HepG2 (cell line): ENCODE measurements at regions not wholly inside any gene's neighbourhood (a gene's known extent, or its start where the extent isn't known, plus 50 kb on each side); places are given as distances from the start of the nearest gene placed in this dataset.

ENCODE experiments used
- ATAC-seq: fragments of 200-7000 bp; cut with Tn5 transposase; 3 replicates; pipeline ENCODE4 v1.9.1; 2020; ENCODE audit warnings: mild to moderate bottlenecking, moderate library complexity
- BruUV-seq: library from RNA; stranded (reverse); fragments of 400-500 nt; replicated peaks from 2 replicates; lab custom pipeline; 2021; lab: Mats Ljungman, UMichigan
- CTCF ChIA-PET: fragments of 300-600 bp; formaldehyde crosslinking; extraction: SDS; loops from one replicate; lab custom pipeline; 2021; ENCODE audit warnings: low total read pairs, inconsistent platforms, low intra/inter-chr PET ratio; lab: Yijun Ruan, JAX
- POLR2A ChIA-PET: fragments of 350-600 bp; sonication (Branson Sonifier 250); formaldehyde crosslinking; loops from one replicate; lab custom pipeline; 2020; ENCODE audit warnings: antibody characterized with exemption, inconsistent platforms; lab: Yijun Ruan, JAX
- DNase-seq: peaks from one replicate; pipeline ENCODE4 v3.0.0-alpha.2; 2015; ENCODE audit warnings: low spot score
- FAIRE-seq: peaks from 3 replicates; lab custom pipeline; 2011; peaks lifted over from hg19 to GRCh38; lab: Jason Lieb, UNC
- H2AFZ ChIP-seq: one replicate; pipeline ENCODE4 v1.6.1; 2011; ENCODE audit warnings: low read length, inconsistent platforms
- H3K27ac ChIP-seq: fragments of 300-600 bp; 3 replicates; pipeline ENCODE4 v1.8.0; 2011; ENCODE audit warnings: mixed run types, mild to moderate bottlenecking, mixed read lengths, low read length, inconsistent platforms; ENCODE audit not compliant: insufficient read depth; ENCODE audit errors: extremely low read length
- H3K27me3 ChIP-seq, 2 experiments: fragments of 200-600 bp in 1 of 2; 2 replicates in 1 of 2; 3 replicates in 1 of 2; pipeline versions ENCODE4 v1.6.0 to v1.8.0; 2011; ENCODE audit warnings: low read length in 2 of 2, mild to moderate bottlenecking in 2 of 2, moderate library complexity in 2 of 2, inconsistent platforms in 1 of 2; ENCODE audit not compliant: insufficient read depth in 2 of 2, control insufficient read depth in 1 of 2
- H3K36me3 ChIP-seq, 2 experiments: fragments of 200-600 bp in 1 of 2; replicated peaks in 1 of 2; 2 replicates in 1 of 2; 3 replicates in 1 of 2; pipeline versions ENCODE4 v1.5.1 to v1.8.0; 2011; ENCODE audit warnings: low read length in 2 of 2, inconsistent platforms in 1 of 2; ENCODE audit not compliant: insufficient read depth in 2 of 2, control insufficient read depth in 1 of 2
- H3K4me1 ChIP-seq: 2 replicates; pipeline ENCODE4 v1.5.1; 2012; ENCODE audit warnings: low read length, inconsistent platforms; ENCODE audit not compliant: insufficient read depth
- H3K4me2 ChIP-seq: 2 replicates; pipeline ENCODE4 v1.6.0; 2011; ENCODE audit warnings: low read depth, low read length, inconsistent platforms
- H3K4me3 ChIP-seq, 3 experiments: fragments of 200-600 bp in 1 of 3; sonication (generic), shearing (Covaris generic) in 1 of 3; replicated peaks in 1 of 3; 2 replicates each; pipeline ENCODE4 v1.5.1; 2011 to 2016; ENCODE audit warnings: low read length in 3 of 3, inconsistent platforms in 2 of 3, low read depth in 2 of 3, mild to moderate bottlenecking in 2 of 3, control low read depth in 1 of 3, mixed read lengths in 1 of 3; ENCODE audit not compliant: insufficient read depth in 1 of 3
- H3K79me2 ChIP-seq: one replicate; pipeline ENCODE4 v1.6.1; 2011; ENCODE audit warnings: low read length, inconsistent platforms; ENCODE audit not compliant: insufficient read depth
- H3K9ac ChIP-seq: 2 replicates; pipeline ENCODE4 v1.6.0; 2011; ENCODE audit warnings: mild to moderate bottlenecking, low read depth, low read length, inconsistent platforms; ENCODE audit not compliant: insufficient read depth
- H3K9me3 ChIP-seq: 2 replicates; pipeline ENCODE4 v1.5.1; 2012; ENCODE audit warnings: mild to moderate bottlenecking, low read length
- H4K20me1 ChIP-seq: 2 replicates; pipeline ENCODE4 v1.6.0; 2011; ENCODE audit warnings: inconsistent platforms, mild to moderate bottlenecking, low read length, moderate library complexity; ENCODE audit not compliant: insufficient read depth
- BRD4 ChIP-seq: sonication (generic); formaldehyde crosslinking; IDR thresholded peaks from 2 replicates; pipeline ENCODE4 v1.4.0; 2020; ENCODE audit warnings: missing genetic modification reagents
- HNF4A ChIP-seq: sonication (generic); formaldehyde crosslinking; IDR thresholded peaks from 2 replicates; pipeline ENCODE4 v1.4.0; 2020; ENCODE audit warnings: missing genetic modification reagents
- KAT8 ChIP-seq: IDR thresholded peaks from 2 replicates; pipeline ENCODE4 v1.6.1; 2016; ENCODE audit warnings: missing genetic modification reagents, missing compliant biosample characterization
- NCOA1 ChIP-seq: sonication (generic); formaldehyde crosslinking; IDR thresholded peaks from 2 replicates; pipeline ENCODE4 v1.9.0; 2021; ENCODE audit warnings: missing genetic modification reagents
- ZBTB1 ChIP-seq: sonication (generic); formaldehyde crosslinking; IDR thresholded peaks from 2 replicates; pipeline ENCODE4 v1.4.0; 2020; ENCODE audit warnings: missing genetic modification reagents, borderline replicate concordance
- ZBTB2 ChIP-seq: sonication (generic); formaldehyde crosslinking; IDR thresholded peaks from 2 replicates; pipeline ENCODE4 v1.8.0; 2022; ENCODE audit warnings: low read depth, missing genetic modification reagents
- ZBTB40 ChIP-seq, 2 experiments: fragments of 450-650 bp in 1 of 2; sonication (generic) in 1 of 2; formaldehyde crosslinking in 1 of 2; IDR thresholded peaks; 2 replicates each; pipeline versions ENCODE4 v1.6.1 to v1.8.0; 2016 to 2022; ENCODE audit warnings: antibody characterized with exemption in 1 of 2, mild to moderate bottlenecking in 1 of 2, missing genetic modification reagents in 1 of 2
- ZNF737 ChIP-seq: sonication (generic); formaldehyde crosslinking; IDR thresholded peaks from 2 replicates; pipeline ENCODE4 v1.5.0; 2020; ENCODE audit warnings: missing genetic modification reagents, mild to moderate bottlenecking, borderline replicate concordance
- WGBS: methylation state at CpG from one replicate; pipeline ENCODE4 v1.1.6; 2017; ENCODE audit warnings: low lambda C conversion rate; 5-methylcytosine and 5-hydroxymethylcytosine counted together
- in situ Hi-C: cut with HindIII; loops from 2 replicates; pipeline ENCODE4 v1.10.0; 2017; ENCODE audit warnings: low pct_unique_long_range_greater_than_20kb; ENCODE audit not compliant: extremely low pct_ligation_motif_present
- intact Hi-C: fragments of 100-400 bp; cut with micrococcal nuclease; formaldehyde crosslinking; loops from one replicate; pipeline ENCODE4 v1.10.0; 2022; ENCODE audit not compliant: unreplicated experiment

GRCh38 chr20:24097506-24098245 lies 109.1 kb upstream of the GGTLC1 start:
- no peak for FAIRE-seq
- no peaks in the 10 kb centered on the region for H3K79me2 ChIP-seq
- DNase-seq, result no peak
- CTCF ChIA-PET, result no interaction called here
- no peaks in the 10 kb centered on the region for H3K9me3 ChIP-seq
- BruUV-seq, result no TSS peak
- intact Hi-C loops, result no loop called here
- no peaks in the 10 kb centered on the region for H3K36me3 ChIP-seq
- peaks cover 0 to 5% of the 10 kb centered on the region in 2 experiments; a peak in 1 of 5 replicates for H3K27me3 ChIP-seq
- POLR2A ChIA-PET, result no interaction called here
- H3K4me2 ChIP-seq, result no peak overlapping the region
- WGBS, result 22% methylated on average over 6 of the region's 6 CpGs
- no peak for ATAC-seq
- no peaks in the 10 kb centered on the region for H3K4me1 ChIP-seq
- in situ Hi-C loops, result no loop called here
- no peaks in the 10 kb centered on the region for H4K20me1 ChIP-seq
- H3K27ac ChIP-seq, result no peak overlapping the region
- no peak overlapping the region for H3K9ac ChIP-seq
- H3K4me3 ChIP-seq, result no peak overlapping the region
- no peak overlapping the region for H2AFZ ChIP-seq
- TF ChIP-seq ZBTB1 (CRISPR knock-in tag) (no peak), ZBTB40 (IDR thresholded peaks at IDR 0.05) (no peak), ZBTB40 (CRISPR knock-in tag; IDR thresholded peaks at IDR 0.05) (no peak), ZNF737 (CRISPR knock-in tag) (no peak), BRD4 (CRISPR knock-in tag) (no peak), NCOA1 (CRISPR knock-in tag) (no peak), ZBTB2 (CRISPR knock-in tag) (no peak), HNF4A (CRISPR knock-in tag) (no peak), KAT8 (no peak)
